Inflammatory macrophage treated with lipopolysaccharide for 1 hour (primary cell): ENCODE measurements at regions not wholly inside any gene's neighbourhood (a gene's known extent, or its start where the extent isn't known, plus 50 kb on each side); places are given as distances from the start of the nearest gene placed in this dataset.

Experiments
- DNase-seq, 2 donors: peaks; one replicate each; pipeline ENCODE4 v3.0.0-alpha.2; 2020 to 2022

DNA sequence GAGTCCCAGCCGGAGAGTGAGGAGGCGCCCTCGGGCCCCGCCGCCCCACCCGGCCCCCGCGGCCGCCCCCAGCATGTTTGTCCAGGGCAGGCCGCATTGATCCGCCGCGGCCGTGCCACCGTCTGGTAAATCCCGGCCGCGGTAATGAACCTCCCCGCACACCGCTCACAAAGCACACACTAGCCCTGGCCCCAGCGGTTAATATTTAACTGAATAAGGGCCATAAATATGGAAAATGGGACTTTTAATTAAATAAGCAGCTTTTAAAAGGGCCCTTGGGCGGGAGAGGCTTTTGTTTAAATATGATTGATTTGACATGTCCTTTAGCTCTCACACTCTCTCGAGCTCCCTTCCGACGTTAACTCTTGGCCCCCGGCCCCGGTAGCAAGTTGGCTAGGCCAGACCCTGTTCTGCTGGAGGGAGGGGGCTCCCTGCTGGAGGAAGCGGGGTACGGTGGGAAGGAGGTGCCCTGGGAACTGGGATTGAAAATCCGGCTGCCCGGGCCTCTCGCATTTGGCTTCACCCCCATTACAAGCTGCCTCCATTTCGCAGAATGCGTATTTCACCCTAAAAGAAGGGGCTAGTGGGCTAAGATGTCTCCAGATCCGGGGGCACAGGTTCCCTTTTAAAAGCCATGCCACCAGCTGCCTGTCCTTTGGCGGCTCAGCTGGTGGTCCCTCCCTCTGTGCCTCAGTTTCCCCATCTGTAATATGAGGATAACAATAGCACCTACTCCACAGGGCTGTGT lies 199.8 kb downstream of the RBM19 start:
- DNase-seq: no peak

- DNase-seq: no peak
These were observed 201.5 kb downstream of the RBM19 start for GRCh38 chr12:113764661-113765060.

GRCh38 chr12:113762882-113763816 lies 203.0 kb downstream of the RBM19 start:
- DNase-seq: no peak

DNA sequence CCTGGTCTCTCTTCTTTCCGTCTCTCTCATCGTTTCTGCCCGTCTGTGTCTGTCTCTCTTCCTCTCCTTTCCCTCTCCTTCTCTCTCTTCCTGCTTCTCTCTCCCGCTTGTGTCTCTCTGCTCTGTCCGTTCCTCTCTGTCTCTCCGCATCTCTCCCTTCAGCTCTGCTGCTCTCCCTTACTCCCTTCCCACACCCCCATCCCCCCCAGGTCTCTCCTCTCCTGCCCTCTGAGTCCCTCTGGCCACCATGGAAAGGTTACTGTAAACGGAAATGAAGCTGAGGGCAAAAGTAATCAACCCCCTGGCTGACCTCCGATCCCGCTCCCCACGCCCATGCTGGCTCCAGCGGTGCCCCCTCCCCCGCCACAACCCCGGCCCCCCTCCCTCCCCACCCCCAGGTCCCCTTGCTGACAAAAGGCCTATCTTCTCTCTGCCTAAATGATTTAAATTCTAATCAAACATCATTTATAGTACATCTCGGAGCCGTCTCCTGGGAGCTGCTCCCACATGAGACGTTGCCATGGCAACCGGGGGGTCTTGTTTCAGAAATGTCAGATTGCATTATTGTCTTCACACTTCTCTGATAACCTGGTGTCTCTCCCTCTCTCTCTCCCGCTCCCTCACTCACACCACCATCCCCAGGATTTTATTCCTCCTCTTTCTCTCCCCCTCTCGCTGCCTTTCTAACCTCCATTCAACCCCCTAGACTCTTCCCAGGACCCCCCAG lies 203.8 kb downstream of the RBM19 start:
- no peak for DNase-seq

GRCh38 chr12:113759135-113759534 lies 207.0 kb downstream of the RBM19 start:
- DNase-seq: no peak

- DNase-seq: no peak
These were observed 207.8 kb downstream of the RBM19 start for GRCh38 chr12:113758165-113758924.

DNA sequence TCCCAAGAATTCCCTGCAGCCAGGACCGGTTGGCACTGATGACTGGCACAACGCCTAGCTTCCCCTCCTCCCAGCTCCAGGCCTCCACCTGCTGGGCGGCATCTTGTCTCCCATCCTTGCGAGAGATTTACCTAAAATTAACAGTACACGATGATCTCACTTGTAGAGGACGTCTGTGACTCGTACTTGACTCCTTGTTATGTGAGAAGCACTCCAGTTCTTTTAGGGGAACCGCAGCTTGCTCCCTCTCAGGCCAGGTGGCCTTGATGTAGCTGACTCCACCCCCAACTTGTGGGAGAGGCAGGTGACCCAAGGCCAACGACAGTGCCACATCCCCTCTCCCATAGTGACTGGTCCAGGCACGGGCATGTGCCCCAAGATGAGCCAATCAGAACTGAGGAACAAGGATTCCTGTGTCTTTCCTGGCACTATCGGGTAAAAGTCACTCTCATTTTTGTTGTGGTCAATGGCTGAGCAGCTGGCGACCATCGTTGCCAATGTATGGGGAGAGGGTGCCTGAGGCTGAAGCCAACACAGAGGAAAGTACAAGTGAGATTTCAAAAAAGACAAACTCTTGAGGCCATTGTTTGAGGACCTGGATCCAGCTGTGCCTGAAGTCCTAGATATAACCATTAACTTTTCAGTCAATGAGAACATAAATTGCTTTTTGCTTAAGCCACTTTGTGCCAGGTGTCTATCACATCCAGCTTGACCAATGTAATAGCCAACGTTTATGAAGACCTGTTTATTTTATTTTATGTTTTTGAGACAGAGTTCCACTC lies 208.7 kb downstream of the RBM19 start:
- DNase-seq: no peak

DNA sequence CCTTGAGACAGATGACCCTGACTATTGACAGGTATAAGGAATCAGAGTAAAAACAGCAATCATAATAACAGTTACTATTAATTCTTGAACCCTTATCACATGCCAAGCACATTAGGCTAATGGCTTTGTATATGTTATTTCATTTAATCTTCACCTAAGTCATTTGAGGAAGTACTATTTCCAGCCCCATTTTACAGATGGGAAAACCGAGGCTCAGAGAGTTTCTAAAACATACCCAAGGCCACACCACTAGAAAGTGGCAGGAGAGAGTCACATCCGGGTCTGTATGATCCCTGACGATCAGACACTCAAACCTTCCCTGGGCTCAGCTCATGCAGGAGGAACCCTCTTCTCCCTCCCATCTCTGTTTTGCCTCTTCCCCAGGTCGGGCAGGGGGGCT lies 209.5 kb downstream of the RBM19 start:
- no peak for DNase-seq

- no peak for DNase-seq
These were observed 211.0 kb downstream of the RBM19 start for GRCh38 chr12:113755098-113755497.

DNA sequence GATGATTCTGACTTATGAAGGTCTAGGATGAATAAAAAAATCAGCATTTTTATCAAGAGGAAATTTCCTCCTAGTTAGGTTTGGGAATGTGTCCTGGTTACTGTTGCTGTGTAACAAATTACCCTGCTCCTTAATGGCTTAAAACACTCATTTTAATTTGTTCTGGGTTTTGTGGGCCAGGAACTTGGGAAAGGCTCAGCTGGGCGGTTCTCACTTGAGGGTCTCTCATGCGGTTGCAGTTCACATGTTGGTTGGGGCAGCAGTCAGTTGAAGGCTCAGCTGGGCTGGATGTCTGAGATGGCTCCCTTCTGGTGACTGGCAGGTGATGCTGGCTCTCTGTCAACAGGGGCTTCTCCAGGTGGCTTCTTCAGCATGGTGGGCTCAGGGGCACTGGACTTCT lies 214.6 kb downstream of the RBM19 start:
- DNase-seq: no peak

DNA sequence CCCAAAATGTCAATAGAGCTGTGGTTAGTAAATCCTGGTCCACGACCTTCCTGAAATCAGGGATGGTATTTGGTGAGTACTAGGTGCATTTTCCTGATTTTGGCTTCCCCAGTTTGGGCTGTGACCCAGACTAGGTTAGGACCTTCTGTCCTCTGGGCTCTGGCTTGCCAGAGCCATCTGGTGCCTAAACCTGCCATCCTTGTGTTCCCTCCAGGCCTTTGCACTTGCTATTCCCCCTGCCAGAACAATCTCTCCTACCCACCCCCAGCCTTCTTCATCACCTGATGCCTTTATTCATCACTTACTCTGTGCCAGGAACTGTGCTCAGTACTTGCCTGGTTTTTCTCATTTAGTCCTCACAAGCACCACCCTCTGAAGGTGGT lies 216.7 kb downstream of the RBM19 start:
- no peak for DNase-seq

DNA sequence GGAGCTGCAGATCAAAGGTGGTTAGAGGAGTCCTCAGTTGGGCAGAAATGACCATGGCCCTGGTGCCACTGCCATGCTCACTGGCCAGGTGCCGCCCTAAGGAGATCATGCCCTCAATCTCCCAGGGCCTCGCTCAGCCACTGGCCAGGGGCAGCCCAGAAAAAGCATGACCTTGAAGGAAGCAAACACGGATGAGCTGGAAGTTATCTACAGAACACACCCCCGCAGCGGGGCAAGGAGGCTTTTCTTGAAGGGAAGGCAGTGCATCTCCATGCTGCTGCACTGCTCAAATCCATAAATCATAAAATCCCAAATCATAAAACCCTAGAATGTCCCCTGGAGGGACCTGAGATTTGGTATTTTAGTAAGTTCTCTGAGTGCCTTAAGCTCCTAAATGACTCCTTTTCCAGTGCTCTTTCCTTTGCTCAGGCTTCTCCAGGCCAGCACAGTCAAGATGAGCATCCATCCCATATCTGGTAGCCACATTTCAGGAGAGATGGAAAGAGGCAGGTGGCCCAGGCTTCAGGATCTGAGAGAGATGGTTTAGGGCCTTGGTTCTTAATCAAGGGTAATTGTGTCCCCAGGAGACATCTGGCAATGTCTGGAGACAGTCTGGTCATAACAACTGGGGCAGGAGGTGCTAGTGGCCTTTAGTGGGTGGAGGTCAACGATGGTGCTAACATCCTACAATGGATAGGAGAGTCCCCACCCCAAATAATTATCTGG lies 217.3 kb downstream of the RBM19 start:
- no peak for DNase-seq

DNA sequence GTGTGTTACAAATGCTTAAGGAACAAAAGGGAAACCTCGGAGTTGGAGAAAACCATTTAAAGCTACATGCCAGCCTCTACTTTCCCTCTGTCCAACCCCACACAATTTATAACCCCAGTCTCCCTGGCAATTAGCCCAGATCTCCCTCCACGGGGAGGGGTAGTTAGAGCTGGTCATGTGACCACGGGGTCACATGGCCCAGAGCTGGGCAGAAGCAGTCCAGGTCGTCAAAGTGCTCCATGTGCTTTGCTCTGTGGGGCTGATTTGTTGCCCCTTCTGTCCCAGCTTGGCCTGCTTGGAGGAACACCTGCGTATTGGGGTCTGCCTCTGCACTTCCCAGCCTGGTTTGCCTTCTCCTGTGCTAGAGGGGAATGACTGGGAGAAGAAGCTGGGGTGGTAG lies 219.1 kb downstream of the RBM19 start:
- DNase-seq: no peak

DNA sequence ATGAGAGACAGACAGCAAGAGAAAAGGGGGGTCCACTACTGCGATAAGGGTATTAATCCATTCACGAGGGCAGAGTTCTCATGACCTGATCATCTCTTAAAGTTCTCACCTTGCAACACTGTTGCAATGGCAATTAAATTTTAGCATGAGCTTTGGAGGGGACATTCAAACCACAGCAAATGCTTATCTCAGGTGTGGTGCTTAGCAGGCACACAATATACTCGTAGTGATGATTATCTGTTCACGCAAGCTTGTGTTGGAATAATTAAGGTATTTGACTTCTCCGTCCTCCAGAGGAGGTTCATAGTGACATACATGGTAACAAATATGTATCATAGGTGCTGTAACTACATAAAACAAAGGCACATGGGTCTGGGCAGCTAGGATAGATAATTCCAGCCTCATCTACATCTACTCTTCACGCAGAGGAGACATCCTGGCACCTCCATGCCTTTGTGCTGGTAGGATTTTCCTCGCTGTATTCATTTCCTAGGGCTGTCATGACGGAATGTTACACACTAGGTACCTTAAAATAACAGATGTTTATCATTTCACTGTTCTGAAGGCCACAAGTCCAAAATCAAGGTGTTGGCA lies 221.2 kb downstream of the RBM19 start:
- no peak for DNase-seq

DNA sequence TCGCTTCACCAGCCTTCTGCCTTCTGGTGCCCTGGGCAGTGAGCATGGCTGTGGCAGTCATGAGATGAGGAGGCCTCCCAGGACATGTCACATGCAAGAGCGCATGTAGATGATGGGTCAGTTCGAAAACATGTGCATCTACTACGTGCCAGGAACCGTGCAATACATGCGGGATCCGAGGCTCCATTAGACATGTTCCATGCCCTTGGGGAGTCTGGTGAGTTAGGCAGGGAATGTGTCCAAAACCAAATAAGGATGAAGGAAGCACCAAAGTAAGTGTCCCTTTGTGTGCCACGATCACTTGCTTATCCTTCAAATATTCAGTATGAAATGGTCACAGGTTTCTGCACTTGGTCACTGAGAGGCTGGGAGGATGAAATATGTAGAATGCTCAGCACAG lies 223.3 kb downstream of the RBM19 start:
- no peak for DNase-seq

DNA sequence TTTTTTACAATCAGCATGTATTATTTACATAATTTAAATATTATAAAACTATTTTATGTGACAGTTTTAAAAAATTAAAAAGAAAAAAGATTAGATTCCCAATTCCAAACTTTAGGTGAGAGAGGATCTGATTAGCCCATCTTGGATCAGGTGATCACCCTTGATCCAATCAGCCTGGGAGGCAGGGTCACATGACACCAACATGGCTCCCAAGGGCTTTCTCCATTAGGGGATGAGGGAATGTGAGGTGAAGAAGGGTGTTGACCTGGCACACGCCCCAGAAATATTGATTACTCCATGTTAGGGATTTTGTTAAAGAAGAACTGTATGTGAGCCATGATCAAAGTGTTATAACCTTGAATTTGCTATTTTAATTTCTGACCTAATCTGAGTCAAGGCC lies 225.4 kb downstream of the RBM19 start:
- DNase-seq: no peak

- DNase-seq: no peak
These were observed 231.0 kb downstream of the RBM19 start for GRCh38 chr12:113735131-113735530.

- no peak for DNase-seq
These were observed 231.6 kb downstream of the RBM19 start for GRCh38 chr12:113734503-113734902.

DNA sequence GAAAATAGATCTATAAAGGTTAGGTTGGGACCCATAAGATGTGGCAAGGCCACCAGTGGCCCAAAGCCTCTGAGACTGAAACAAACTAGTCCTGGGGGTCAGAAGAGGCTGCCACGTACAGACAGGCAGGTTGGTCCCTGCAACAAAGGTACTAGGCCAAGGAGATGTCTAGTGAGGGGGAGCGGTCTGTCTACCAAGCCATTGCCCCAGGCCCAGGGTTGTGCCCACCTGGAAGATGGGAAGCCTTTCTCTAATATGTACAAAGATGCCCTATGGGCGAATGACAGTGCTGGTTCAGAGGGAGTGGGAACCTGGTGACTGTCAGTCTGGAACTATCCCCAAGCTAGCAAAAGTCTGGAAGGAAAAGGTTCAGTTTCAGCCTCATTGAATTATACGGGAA lies 233.2 kb downstream of the RBM19 start:
- no peak for DNase-seq

- no peak for DNase-seq
These were observed 238.5 kb downstream of the RBM19 start for GRCh38 chr12:113727651-113728061.
